Heart left ventricle (tissue), 13 donors: ENCODE measurements at regions not wholly inside any gene's neighbourhood (a gene's known extent, or its start where the extent isn't known, plus 50 kb on each side); places are given as distances from the start of the nearest gene placed in this dataset.

Source experiments
- POLR2A ChIP-seq, 2 donors: fragments of 450-650 bp; IDR thresholded peaks; one replicate each; pipeline ENCODE4 v1.6.1; 2017; ENCODE audit warnings: antibody characterized with exemption in 2 of 2, mild to moderate bottlenecking in 2 of 2, moderate library complexity in 2 of 2
- TF ChIP-seq, protein P1 (sequence below), 12 donors: fragments of 200-600 bp; sonication (generic) in 4 of 12; IDR thresholded peaks; one replicate each; pipeline versions ENCODE4 v1.5.0 to v1.8.0; 2018 to 2022; ENCODE audit warnings: antibody characterized with exemption in 12 of 12, mild to moderate bottlenecking in 5 of 12
- donor health status: ischemic (EF 13 %, LVEDD 7.1; RV severe dilation, severe dysfunction).
- donor health status: DM: no; HTN: yes; CAD: no.
- donor health status: DM: no; HTN: no; CAD: no.
- donor health status: ischemic (EF 25% LVEDD 6.9; RV normal size, moderate dysfunction).
- donor health status: ischemic (EF 25% LVEDD 5.7; RV mildly dilated, moderate dysfunction).
- donor health status: ischemic (EF 35%, LVEDD 5.7; RV mildly dilated, moderate dysfunction).
- donor health status: nonischemic (EF 11% LVEDD 7.7; RV severe dilation, severe dysfunction).
- donor health status: DM: yes; HTN: yes; CAD: no.
- donor health status: PGD.
- donor health status: ischemic (EF 29% LVEDD 5.4; RV normal size, mild dysfunction).
- donor health status: nonischemic (EF 23%, LVEDD 6.1; RV moderate dilation, normal function).

DNA sequence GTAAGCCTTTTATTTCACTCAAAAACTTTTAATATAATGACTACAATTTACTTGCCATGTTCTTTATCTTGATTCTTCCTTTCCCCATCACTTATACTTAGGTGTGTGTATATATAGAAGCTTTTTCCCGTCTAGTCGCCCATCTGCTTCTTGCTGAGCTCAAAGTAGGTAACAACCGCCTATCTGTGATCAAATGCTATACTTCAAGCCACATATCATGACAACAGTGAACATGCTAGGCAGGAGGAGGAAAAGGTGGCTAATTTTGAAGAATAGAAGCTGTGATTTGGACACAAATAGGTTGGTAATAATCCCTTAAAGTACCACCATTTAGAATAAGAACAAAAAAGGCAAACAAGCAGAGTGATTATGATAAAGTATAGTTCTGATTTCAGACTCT, 367.3 kb upstream of the CHRM2 start:
- TF ChIP-seq, protein P1, sequence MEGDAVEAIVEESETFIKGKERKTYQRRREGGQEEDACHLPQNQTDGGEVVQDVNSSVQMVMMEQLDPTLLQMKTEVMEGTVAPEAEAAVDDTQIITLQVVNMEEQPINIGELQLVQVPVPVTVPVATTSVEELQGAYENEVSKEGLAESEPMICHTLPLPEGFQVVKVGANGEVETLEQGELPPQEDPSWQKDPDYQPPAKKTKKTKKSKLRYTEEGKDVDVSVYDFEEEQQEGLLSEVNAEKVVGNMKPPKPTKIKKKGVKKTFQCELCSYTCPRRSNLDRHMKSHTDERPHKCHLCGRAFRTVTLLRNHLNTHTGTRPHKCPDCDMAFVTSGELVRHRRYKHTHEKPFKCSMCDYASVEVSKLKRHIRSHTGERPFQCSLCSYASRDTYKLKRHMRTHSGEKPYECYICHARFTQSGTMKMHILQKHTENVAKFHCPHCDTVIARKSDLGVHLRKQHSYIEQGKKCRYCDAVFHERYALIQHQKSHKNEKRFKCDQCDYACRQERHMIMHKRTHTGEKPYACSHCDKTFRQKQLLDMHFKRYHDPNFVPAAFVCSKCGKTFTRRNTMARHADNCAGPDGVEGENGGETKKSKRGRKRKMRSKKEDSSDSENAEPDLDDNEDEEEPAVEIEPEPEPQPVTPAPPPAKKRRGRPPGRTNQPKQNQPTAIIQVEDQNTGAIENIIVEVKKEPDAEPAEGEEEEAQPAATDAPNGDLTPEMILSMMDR (IDR thresholded peaks at IDR 0.05): no peak
- TF ChIP-seq POLR2A (IDR thresholded peaks at IDR 0.05): no peak
